ENCODE measurements at regions not wholly inside any gene's neighbourhood (a gene's known extent, or its start where the extent isn't known, plus 50 kb on each side); places are given as distances from the start of the nearest gene placed in this dataset.

DNA sequence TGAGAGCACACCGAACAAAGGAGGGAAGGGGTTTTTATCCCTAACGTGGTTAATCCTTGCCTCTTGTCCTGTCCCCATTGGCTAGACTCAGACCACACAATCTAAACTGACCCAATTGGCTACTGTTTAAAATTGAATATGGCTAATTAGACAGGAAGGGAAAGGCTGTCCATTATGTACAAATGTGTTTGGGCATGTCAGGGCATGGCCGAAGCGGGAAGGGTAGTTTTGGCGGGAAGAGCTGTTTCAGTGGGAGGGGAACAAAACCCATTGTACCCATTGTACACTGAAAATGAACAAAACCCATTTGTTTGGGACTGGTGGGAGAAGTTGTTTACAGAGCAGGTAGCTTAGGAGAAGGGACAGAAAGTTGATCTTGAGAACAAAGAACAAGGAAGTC, 330.9 kb upstream of the POU1F1 start:
- H3K27me3 ChIP-seq (ENCODE audit: control insufficient read depth, insufficient read depth, low read length): no peaks in the 10 kb centered on the region
- TF ChIP-seq, protein P1, sequence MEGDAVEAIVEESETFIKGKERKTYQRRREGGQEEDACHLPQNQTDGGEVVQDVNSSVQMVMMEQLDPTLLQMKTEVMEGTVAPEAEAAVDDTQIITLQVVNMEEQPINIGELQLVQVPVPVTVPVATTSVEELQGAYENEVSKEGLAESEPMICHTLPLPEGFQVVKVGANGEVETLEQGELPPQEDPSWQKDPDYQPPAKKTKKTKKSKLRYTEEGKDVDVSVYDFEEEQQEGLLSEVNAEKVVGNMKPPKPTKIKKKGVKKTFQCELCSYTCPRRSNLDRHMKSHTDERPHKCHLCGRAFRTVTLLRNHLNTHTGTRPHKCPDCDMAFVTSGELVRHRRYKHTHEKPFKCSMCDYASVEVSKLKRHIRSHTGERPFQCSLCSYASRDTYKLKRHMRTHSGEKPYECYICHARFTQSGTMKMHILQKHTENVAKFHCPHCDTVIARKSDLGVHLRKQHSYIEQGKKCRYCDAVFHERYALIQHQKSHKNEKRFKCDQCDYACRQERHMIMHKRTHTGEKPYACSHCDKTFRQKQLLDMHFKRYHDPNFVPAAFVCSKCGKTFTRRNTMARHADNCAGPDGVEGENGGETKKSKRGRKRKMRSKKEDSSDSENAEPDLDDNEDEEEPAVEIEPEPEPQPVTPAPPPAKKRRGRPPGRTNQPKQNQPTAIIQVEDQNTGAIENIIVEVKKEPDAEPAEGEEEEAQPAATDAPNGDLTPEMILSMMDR (IDR thresholded peaks at IDR 0.05; ENCODE audit: insufficient read depth, low read length, poor library complexity, severe bottlenecking): no peak

DNA sequence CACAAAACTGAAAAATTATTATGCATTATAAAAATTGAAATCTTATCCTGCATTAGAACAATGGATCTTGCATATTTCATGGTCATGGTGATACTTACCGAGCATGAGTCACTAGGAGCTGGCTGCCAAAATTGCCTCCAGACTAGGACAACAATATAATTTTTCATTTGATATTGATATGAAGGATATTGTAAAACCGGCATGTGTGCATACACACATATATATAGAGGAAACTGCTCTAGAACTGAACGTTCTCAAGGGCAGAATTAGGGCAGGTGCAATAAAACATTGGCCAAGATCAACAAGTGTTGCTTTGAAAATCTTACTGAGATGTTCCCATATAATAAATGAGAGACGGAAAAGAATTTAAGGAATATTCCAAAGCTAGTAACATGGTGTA, 319.4 kb upstream of the POU1F1 start:
- no peak for DNase-seq (ENCODE audit: low read depth)
- H3K4me3 ChIP-seq (ENCODE audit: low read depth, low read length): no peak overlapping the region
- H3K27me3 ChIP-seq (ENCODE audit: control insufficient read depth, insufficient read depth, low read length): no peaks in the 10 kb centered on the region
- TF ChIP-seq, protein P1 (IDR thresholded peaks at IDR 0.05; ENCODE audit: insufficient read depth, low read length, poor library complexity, severe bottlenecking): no peak
- no peaks in the 10 kb centered on the region for H3K36me3 ChIP-seq (ENCODE audit: control insufficient read depth, insufficient read depth, low read length)

More for the DNA sequence above, 330.9 kb upstream of the POU1F1 start:
- no peak overlapping the region for H3K4me3 ChIP-seq (ENCODE audit: low read depth, low read length)
- H3K36me3 ChIP-seq (ENCODE audit: control insufficient read depth, insufficient read depth, low read length): no peaks in the 10 kb centered on the region
- DNase-seq (ENCODE audit: low read depth): no peak

DNA sequence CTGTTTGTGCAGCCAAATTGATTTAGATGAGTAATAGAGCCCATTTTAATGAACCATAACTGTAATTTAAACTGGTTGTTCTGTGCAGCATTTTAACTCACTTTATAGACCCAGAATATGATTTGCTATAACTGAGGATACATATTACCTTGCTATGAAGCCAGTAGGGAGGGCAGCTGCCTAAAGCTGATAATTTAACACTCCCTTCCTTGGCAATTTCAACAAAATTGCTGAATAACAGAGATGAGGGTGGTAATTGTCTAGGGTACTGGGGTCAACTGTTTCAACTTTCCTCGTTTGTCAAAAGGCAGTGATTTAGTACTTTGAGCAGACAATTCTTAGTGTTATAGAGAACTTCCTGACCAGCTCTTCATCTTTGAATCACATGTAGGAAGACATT, 304.9 kb upstream of the POU1F1 start:
- no peak overlapping the region for H3K4me3 ChIP-seq (ENCODE audit: low read depth, low read length)
- DNase-seq (ENCODE audit: low read depth): no peak
- TF ChIP-seq, protein P1 (IDR thresholded peaks at IDR 0.05; ENCODE audit: insufficient read depth, low read length, poor library complexity, severe bottlenecking): no peak
- H3K27me3 ChIP-seq (ENCODE audit: control insufficient read depth, insufficient read depth, low read length): no peaks in the 10 kb centered on the region
- no peaks in the 10 kb centered on the region for H3K36me3 ChIP-seq (ENCODE audit: control insufficient read depth, insufficient read depth, low read length)

DNA sequence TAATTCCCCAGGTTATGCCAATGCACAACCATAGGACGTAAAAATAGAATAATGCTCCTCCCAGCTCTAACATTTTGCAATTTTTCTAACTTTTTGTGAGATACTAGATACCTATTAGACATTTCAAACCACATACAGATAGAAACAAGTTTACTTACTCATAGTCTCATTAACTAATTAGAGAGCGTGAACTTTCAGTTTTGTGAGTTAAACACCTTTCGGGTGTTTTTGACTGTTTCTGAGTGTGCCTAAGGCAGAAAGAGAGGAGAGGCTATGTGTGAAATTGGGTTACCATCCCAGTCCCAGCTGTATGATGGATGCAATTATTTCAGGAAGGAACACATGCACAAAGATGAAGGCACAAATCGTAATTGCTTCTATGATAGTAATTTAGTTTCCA, 300.4 kb upstream of the POU1F1 start:
- TF ChIP-seq, protein P1 (IDR thresholded peaks at IDR 0.05; ENCODE audit: insufficient read depth, low read length, poor library complexity, severe bottlenecking): no peak
- Histone ChIP-seq H3K4me3 (ENCODE audit: low read depth, low read length) (no peak overlapping the region), H3K36me3 (ENCODE audit: control insufficient read depth, insufficient read depth, low read length) (no peaks in the 10 kb centered on the region), H3K27me3 (ENCODE audit: control insufficient read depth, insufficient read depth, low read length) (no peaks in the 10 kb centered on the region)
- no peak for DNase-seq (ENCODE audit: low read depth)

DNA sequence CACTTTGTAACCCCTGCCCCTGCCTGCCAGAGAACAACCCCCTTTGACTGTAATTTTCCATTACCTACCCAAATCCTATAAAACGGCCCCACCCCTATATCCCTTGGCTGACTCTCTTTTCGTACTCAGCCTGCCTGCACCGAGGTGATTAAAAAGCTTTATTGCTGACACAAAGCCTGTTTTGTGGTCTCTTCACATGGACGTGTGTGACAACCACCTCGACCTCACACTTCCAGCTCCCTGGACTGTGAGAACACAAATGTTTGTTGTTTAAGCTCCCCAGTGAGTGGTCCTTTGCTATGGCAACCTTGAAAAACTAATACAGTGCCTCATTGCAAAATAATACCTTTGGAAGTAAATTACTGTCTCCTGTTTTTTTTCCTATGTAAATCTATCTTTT, 299.2 kb upstream of the POU1F1 start:
- Histone ChIP-seq H3K4me3 (ENCODE audit: low read depth, low read length) (no peak overlapping the region), H3K27me3 (ENCODE audit: control insufficient read depth, insufficient read depth, low read length) (no peaks in the 10 kb centered on the region), H3K36me3 (ENCODE audit: control insufficient read depth, insufficient read depth, low read length) (no peaks in the 10 kb centered on the region)
- DNase-seq (ENCODE audit: low read depth): no peak
- TF ChIP-seq, protein P1 (IDR thresholded peaks at IDR 0.05; ENCODE audit: insufficient read depth, low read length, poor library complexity, severe bottlenecking): no peak

DNA sequence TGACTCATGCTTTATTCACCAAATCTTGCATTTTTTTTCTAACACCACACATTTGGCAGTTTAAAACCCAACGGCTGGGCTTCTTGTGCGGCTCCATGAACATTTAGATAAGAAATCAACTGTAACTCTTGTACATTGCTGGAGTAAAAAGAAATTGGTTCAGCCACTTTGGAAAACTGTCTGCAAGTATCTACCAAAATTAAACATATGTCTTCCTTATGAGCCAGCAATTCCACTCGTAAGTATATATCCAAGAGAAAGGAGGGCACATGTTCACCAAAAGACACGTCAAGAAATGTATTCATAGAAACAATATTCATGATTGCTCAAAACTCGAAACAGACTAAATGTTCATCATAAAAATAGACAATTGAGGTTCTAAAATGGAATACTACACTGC, 291.9 kb upstream of the POU1F1 start:
- no peak overlapping the region for H3K4me3 ChIP-seq (ENCODE audit: low read depth, low read length)
- DNase-seq (ENCODE audit: low read depth): no peak
- no peaks in the 10 kb centered on the region for H3K36me3 ChIP-seq (ENCODE audit: control insufficient read depth, insufficient read depth, low read length)
- TF ChIP-seq, protein P1 (IDR thresholded peaks at IDR 0.05; ENCODE audit: insufficient read depth, low read length, poor library complexity, severe bottlenecking): no peak
- H3K27me3 ChIP-seq (ENCODE audit: control insufficient read depth, insufficient read depth, low read length): no peaks in the 10 kb centered on the region

Measured in kidney epithelial cell (primary cell).